GM12875 (cell line): ENCODE measurements at regions not wholly inside any gene's neighbourhood (a gene's known extent, or its start where the extent isn't known, plus 50 kb on each side); places are given as distances from the start of the nearest gene placed in this dataset.

Experiments
- H3K4me3 ChIP-seq: one replicate; pipeline ENCODE4 v1.5.1; 2011; ENCODE audit warnings: low read depth, low read length, control low read depth
- CTCF ChIP-seq: IDR thresholded peaks from 2 replicates; pipeline ENCODE4 v1.5.1; 2011; ENCODE audit warnings: low read depth, mild to moderate bottlenecking, control low read depth, inconsistent platforms, low read length, moderate library complexity, borderline replicate concordance; ENCODE audit not compliant: insufficient read depth

- no peak for TF ChIP-seq CTCF
- H3K4me3 ChIP-seq, result no peak overlapping the region
These were observed 233.7 kb downstream of the TFCP2L1 start for GRCh38 chr2:121051311-121051710.

- no peak for TF ChIP-seq CTCF
These were observed 233.0 kb downstream of the TFCP2L1 start for GRCh38 chr2:121052023-121052422.

GRCh38 chr2:121052521-121052920, 232.5 kb downstream of the TFCP2L1 start:
- H3K4me3 ChIP-seq, result no peak overlapping the region
- no peak for TF ChIP-seq CTCF

More at GRCh38 chr2:121052023-121052422, 233.0 kb downstream of the TFCP2L1 start:
- H3K4me3 ChIP-seq, result no peak overlapping the region

- no peak overlapping the region for H3K4me3 ChIP-seq
- TF ChIP-seq CTCF, result no peak
These were observed 229.9 kb downstream of the TFCP2L1 start for GRCh38 chr2:121055088-121055487.

- TF ChIP-seq CTCF, result no peak
- no peak overlapping the region for H3K4me3 ChIP-seq
These were observed 229.5 kb downstream of the TFCP2L1 start for GRCh38 chr2:121055501-121055900.

GRCh38 chr2:121058852-121059558, 226.0 kb downstream of the TFCP2L1 start:
- TF ChIP-seq CTCF, result no peak
- no peak overlapping the region for H3K4me3 ChIP-seq
